PFSK-1 (cell line): ENCODE measurements at regions not wholly inside any gene's neighbourhood (a gene's known extent, or its start where the extent isn't known, plus 50 kb on each side); places are given as distances from the start of the nearest gene placed in this dataset.

Experiments
- FOXP2 ChIP-seq: optimal IDR thresholded peaks from 2 replicates; pipeline ENCODE3; 2011; ENCODE audit warnings: borderline replicate concordance, control low read depth, inconsistent platforms; ENCODE audit not compliant: insufficient read depth; ENCODE audit errors: extremely low read length, extremely low read depth
- POLR2AphosphoS5 ChIP-seq: IDR thresholded peaks from 2 replicates; pipeline ENCODE4 v1.6.1; 2012; ENCODE audit warnings: low read depth, mild to moderate bottlenecking, control low read depth, low read length, moderate library complexity
- REST ChIP-seq, 2 experiments: IDR thresholded peaks; 2 replicates each; pipeline versions ENCODE4 v1.6.1 to v1.8.0; 2011 to 2012; ENCODE audit warnings: low read depth in 2 of 2, low read length in 2 of 2, control low read depth in 1 of 2, inconsistent platforms in 1 of 2, mild to moderate bottlenecking in 1 of 2, moderate library complexity in 1 of 2; ENCODE audit not compliant: insufficient read depth in 1 of 2
- SIN3A ChIP-seq: IDR thresholded peaks from 2 replicates; pipeline ENCODE4 v1.6.1; 2012; ENCODE audit warnings: mild to moderate bottlenecking, low read length, moderate library complexity, borderline replicate concordance; ENCODE audit not compliant: insufficient read depth
- TAF1 ChIP-seq: IDR thresholded peaks from 2 replicates; pipeline ENCODE4 v1.6.1; 2012; ENCODE audit warnings: low read length, control low read depth, borderline replicate concordance; ENCODE audit not compliant: insufficient read depth

- no peak for TF ChIP-seq POLR2AphosphoS5
Measured at GRCh38 chr6:150711584-150712504, 112.2 kb downstream of the PLEKHG1 start.

GRCh38 chr6:150712505-150713252 is 113.0 kb downstream of the PLEKHG1 start:
- TF ChIP-seq POLR2AphosphoS5 (no peak), TAF1 (no peak), FOXP2 (no peak), REST (IDR thresholded peaks at IDR 0.05; ENCODE audit: insufficient read depth in 1 of 2, low read depth in 2 of 2, low read length in 2 of 2) (no peak), SIN3A (no peak)

GRCh38 chr6:150713487-150713886 is 113.8 kb downstream of the PLEKHG1 start:
- no peak for TF ChIP-seq REST (IDR thresholded peaks at IDR 0.05; ENCODE audit: insufficient read depth in 1 of 2, low read depth in 2 of 2, low read length in 2 of 2)
- TF ChIP-seq FOXP2: no peak
- no peak for TF ChIP-seq TAF1
- no peak for TF ChIP-seq SIN3A
- no peak for TF ChIP-seq POLR2AphosphoS5

GRCh38 chr6:150713931-150714330 is 114.2 kb downstream of the PLEKHG1 start:
- TF ChIP-seq TAF1 (no peak), FOXP2 (no peak), REST (IDR thresholded peaks at IDR 0.05; ENCODE audit: insufficient read depth in 1 of 2, low read depth in 2 of 2, low read length in 2 of 2) (no peak), SIN3A (no peak), POLR2AphosphoS5 (no peak)

GRCh38 chr6:150715133-150715532 is 115.4 kb downstream of the PLEKHG1 start:
- TF ChIP-seq POLR2AphosphoS5 (no peak), FOXP2 (no peak), TAF1 (no peak), SIN3A (no peak), REST (IDR thresholded peaks at IDR 0.05; ENCODE audit: insufficient read depth in 1 of 2, low read depth in 2 of 2, low read length in 2 of 2) (no peak)
